NB4 (cell line): ENCODE measurements at regions not wholly inside any gene's neighbourhood (a gene's known extent, or its start where the extent isn't known, plus 50 kb on each side); places are given as distances from the start of the nearest gene placed in this dataset.

Experiments
- MYC ChIP-seq: IDR thresholded peaks from 2 replicates; pipeline ENCODE4 v1.6.1; 2011; ENCODE audit warnings: low read depth, low read length
- POLR2A ChIP-seq: IDR thresholded peaks from 2 replicates; pipeline ENCODE4 v1.6.1; 2011; ENCODE audit warnings: mild to moderate bottlenecking; ENCODE audit not compliant: insufficient read length; ENCODE audit errors: extremely low read depth
- TF ChIP-seq, protein P1 (sequence below): IDR thresholded peaks from one replicate; pipeline ENCODE4 v1.5.1; 2012; ENCODE audit warnings: low read depth, low read length
- TF ChIP-seq, protein P2 (sequence below): IDR thresholded peaks from 2 replicates; pipeline ENCODE4 v1.6.1; 2011; ENCODE audit warnings: low read depth, low read length

DNA sequence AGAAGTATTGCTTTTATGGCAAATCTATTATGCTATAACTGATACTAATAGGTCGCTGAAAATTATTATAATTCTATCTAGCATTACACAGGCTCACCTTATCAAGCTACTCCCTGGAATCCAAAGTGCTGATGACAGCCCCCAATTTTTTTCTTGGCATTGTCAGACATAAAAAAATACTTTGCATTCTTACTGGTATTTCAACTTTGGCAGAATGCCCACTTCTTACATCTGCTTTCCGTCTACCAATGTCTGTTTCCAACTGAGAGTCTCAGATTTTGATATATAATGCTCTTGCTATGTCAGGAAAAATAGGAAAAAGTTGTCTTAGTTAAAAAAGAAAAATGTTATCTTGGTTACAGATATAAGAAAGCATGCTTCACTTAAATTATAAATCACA, 615.4 kb downstream of the C12orf50 start:
- TF ChIP-seq, protein P1, sequence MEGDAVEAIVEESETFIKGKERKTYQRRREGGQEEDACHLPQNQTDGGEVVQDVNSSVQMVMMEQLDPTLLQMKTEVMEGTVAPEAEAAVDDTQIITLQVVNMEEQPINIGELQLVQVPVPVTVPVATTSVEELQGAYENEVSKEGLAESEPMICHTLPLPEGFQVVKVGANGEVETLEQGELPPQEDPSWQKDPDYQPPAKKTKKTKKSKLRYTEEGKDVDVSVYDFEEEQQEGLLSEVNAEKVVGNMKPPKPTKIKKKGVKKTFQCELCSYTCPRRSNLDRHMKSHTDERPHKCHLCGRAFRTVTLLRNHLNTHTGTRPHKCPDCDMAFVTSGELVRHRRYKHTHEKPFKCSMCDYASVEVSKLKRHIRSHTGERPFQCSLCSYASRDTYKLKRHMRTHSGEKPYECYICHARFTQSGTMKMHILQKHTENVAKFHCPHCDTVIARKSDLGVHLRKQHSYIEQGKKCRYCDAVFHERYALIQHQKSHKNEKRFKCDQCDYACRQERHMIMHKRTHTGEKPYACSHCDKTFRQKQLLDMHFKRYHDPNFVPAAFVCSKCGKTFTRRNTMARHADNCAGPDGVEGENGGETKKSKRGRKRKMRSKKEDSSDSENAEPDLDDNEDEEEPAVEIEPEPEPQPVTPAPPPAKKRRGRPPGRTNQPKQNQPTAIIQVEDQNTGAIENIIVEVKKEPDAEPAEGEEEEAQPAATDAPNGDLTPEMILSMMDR, result no peak
- no peak for TF ChIP-seq POLR2A
- TF ChIP-seq, protein P2, sequence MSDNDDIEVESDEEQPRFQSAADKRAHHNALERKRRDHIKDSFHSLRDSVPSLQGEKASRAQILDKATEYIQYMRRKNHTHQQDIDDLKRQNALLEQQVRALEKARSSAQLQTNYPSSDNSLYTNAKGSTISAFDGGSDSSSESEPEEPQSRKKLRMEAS, result no peak
- no peak for TF ChIP-seq MYC
